Uterus (tissue), 3 donors: ENCODE measurements at regions not wholly inside any gene's neighbourhood (a gene's known extent, or its start where the extent isn't known, plus 50 kb on each side); places are given as distances from the start of the nearest gene placed in this dataset.

ENCODE experiments used
- DNase-seq, 2 donors: peaks; one replicate each; pipeline ENCODE4 v3.0.0-alpha.2; 2019 to 2020
- H3K27ac ChIP-seq, 2 donors: fragments of 200-600 bp; sonication (generic); 1 replicate in 1 of 2; 2 replicates in 1 of 2; pipeline ENCODE4 v1.5.1; 2016 to 2018
- H3K27me3 ChIP-seq, 2 donors: fragments of 200-600 bp; sonication (generic); one replicate each; pipeline ENCODE4 v1.5.1; 2018 to 2019; ENCODE audit warnings: control low read depth in 1 of 2
- H3K36me3 ChIP-seq, 2 donors: fragments of 200-600 bp; sonication (generic); one replicate each; pipeline ENCODE4 v1.5.1; 2019; ENCODE audit warnings: control low read depth in 1 of 2
- H3K4me1 ChIP-seq, 2 donors: fragments of 200-600 bp; sonication (generic); one replicate each; pipeline ENCODE4 v1.5.1; 2018 to 2019; ENCODE audit warnings: control low read depth in 1 of 2
- H3K4me3 ChIP-seq, 2 donors: fragments of 200-600 bp; sonication (generic); 1 replicate in 1 of 2; 2 replicates in 1 of 2; pipeline ENCODE4 v1.5.1; 2018 to 2019; ENCODE audit warnings: mild to moderate bottlenecking in 1 of 2
- H3K9me3 ChIP-seq, 2 donors: fragments of 200-600 bp; sonication (generic); one replicate each; pipeline ENCODE4 v1.5.1; 2019; ENCODE audit warnings: control low read depth in 1 of 2
- CTCF ChIP-seq, 4 experiments: fragments of 200-600 bp in 2 of 4; fragments of 450-650 bp in 2 of 4; sonication (generic) in 2 of 4; IDR thresholded peaks; one replicate each; pipeline ENCODE4 v1.5.1; 2016 to 2019; ENCODE audit warnings: antibody characterized with exemption in 4 of 4, mild to moderate bottlenecking in 2 of 4, moderate library complexity in 1 of 4
- POLR2A ChIP-seq, 2 donors: fragments of 450-650 bp; IDR thresholded peaks; one replicate each; pipeline ENCODE4 v1.6.1; 2016; ENCODE audit warnings: antibody characterized with exemption in 2 of 2, mild to moderate bottlenecking in 1 of 2, moderate library complexity in 1 of 2
- intact Hi-C: fragments of 100-400 bp; cut with DNase I; formaldehyde crosslinking; loops from one replicate; pipeline ENCODE4 v1.15.1; 2023; ENCODE audit warnings: low total_unique reads
- donor health status: DM: yes; HTN: yes; CAD: no.

- no peaks in the 10 kb centered on the region for H3K4me1 ChIP-seq
- no peak for DNase-seq
- H3K27me3 ChIP-seq = no peaks in the 10 kb centered on the region
- H3K4me3 ChIP-seq = no peak overlapping the region
- H3K27ac ChIP-seq = no peak overlapping the region
- H3K9me3 ChIP-seq = no peaks in the 10 kb centered on the region
- TF ChIP-seq CTCF (IDR thresholded peaks at IDR 0.05) (no peak), POLR2A (IDR thresholded peaks at IDR 0.05) (no peak)
- intact Hi-C loops = no loop called here
- no peaks in the 10 kb centered on the region for H3K36me3 ChIP-seq
Measured at GRCh38 chr6:132194529-132194928, 206.7 kb downstream of the MOXD1 start.

GRCh38 chr6:132192631-132193030 lies 208.6 kb downstream of the MOXD1 start:
- H3K4me3 ChIP-seq = no peak overlapping the region
- H3K9me3 ChIP-seq = no peaks in the 10 kb centered on the region
- no peaks in the 10 kb centered on the region for H3K27me3 ChIP-seq
- H3K4me1 ChIP-seq = no peaks in the 10 kb centered on the region
- intact Hi-C loops = no loop called here
- no peak for DNase-seq
- no peak overlapping the region for H3K27ac ChIP-seq
- H3K36me3 ChIP-seq = no peaks in the 10 kb centered on the region
- TF ChIP-seq POLR2A (IDR thresholded peaks at IDR 0.05) (no peak), CTCF (IDR thresholded peaks at IDR 0.05) (no peak)

- Histone ChIP-seq H3K4me3 (no peak overlapping the region), H3K9me3 (no peaks in the 10 kb centered on the region), H3K36me3 (no peaks in the 10 kb centered on the region), H3K4me1 (no peaks in the 10 kb centered on the region), H3K27ac (peak overlapping the region; percentile 13 to 58), H3K27me3 (no peaks in the 10 kb centered on the region)
- TF ChIP-seq CTCF (IDR thresholded peaks at IDR 0.05) = no peak
- TF ChIP-seq POLR2A (IDR thresholded peaks at IDR 0.05) = no peak
- no peak for DNase-seq
- intact Hi-C loops = no loop called here
Measured at GRCh38 chr6:132190815-132191175, 210.5 kb downstream of the MOXD1 start.

- H3K27me3 ChIP-seq = no peaks in the 10 kb centered on the region
- no peak overlapping the region for H3K4me3 ChIP-seq
- TF ChIP-seq CTCF (IDR thresholded peaks at IDR 0.05) (no peak), POLR2A (IDR thresholded peaks at IDR 0.05) (no peak)
- H3K4me1 ChIP-seq = no peaks in the 10 kb centered on the region
- no peak for DNase-seq
- no peaks in the 10 kb centered on the region for H3K36me3 ChIP-seq
- intact Hi-C loops = no loop called here
- H3K27ac ChIP-seq = peak overlapping the region; percentile 13 to 58
- no peaks in the 10 kb centered on the region for H3K9me3 ChIP-seq
Measured at GRCh38 chr6:132190097-132190814, 211.0 kb downstream of the MOXD1 start.

- H3K36me3 ChIP-seq = no peaks in the 10 kb centered on the region
- H3K4me3 ChIP-seq = no peak overlapping the region
- no peak overlapping the region for H3K27ac ChIP-seq
- no peaks in the 10 kb centered on the region for H3K9me3 ChIP-seq
- no peak for DNase-seq
- intact Hi-C loops = no loop called here
- no peaks in the 10 kb centered on the region for H3K27me3 ChIP-seq
- TF ChIP-seq POLR2A (IDR thresholded peaks at IDR 0.05) = no peak
- no peak for TF ChIP-seq CTCF (IDR thresholded peaks at IDR 0.05)
- no peaks in the 10 kb centered on the region for H3K4me1 ChIP-seq
Measured at GRCh38 chr6:132188556-132189264, 212.6 kb downstream of the MOXD1 start.
